ENCODE measurements at regions not wholly inside any gene's neighbourhood (a gene's known extent, or its start where the extent isn't known, plus 50 kb on each side); places are given as distances from the start of the nearest gene placed in this dataset.

DNA sequence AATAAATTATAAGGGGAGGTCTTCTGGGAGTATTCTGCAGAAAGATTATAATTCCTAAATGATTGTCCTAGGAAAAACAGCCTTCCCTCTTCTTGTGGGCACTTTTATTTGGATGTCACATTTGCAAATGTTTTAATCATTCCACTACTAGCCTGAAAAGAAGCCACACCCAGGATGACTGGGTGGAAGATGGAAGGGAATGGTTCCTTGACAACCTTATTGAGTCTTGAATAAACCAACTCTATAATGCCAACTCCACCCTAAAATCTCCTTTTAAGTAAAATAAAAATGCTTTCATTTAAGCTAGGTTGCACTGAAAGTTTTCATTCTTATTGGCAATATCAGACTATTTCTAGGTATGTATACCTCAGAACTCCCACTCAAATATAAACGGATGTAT lies 494.6 kb downstream of the RFC3 start:
- TF ChIP-seq, protein P1, sequence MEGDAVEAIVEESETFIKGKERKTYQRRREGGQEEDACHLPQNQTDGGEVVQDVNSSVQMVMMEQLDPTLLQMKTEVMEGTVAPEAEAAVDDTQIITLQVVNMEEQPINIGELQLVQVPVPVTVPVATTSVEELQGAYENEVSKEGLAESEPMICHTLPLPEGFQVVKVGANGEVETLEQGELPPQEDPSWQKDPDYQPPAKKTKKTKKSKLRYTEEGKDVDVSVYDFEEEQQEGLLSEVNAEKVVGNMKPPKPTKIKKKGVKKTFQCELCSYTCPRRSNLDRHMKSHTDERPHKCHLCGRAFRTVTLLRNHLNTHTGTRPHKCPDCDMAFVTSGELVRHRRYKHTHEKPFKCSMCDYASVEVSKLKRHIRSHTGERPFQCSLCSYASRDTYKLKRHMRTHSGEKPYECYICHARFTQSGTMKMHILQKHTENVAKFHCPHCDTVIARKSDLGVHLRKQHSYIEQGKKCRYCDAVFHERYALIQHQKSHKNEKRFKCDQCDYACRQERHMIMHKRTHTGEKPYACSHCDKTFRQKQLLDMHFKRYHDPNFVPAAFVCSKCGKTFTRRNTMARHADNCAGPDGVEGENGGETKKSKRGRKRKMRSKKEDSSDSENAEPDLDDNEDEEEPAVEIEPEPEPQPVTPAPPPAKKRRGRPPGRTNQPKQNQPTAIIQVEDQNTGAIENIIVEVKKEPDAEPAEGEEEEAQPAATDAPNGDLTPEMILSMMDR (IDR thresholded peaks at IDR 0.05; ENCODE audit: insufficient read depth in 1 of 2, low read depth in 1 of 2, low read length in 1 of 2, severe bottlenecking in 1 of 2, unreplicated experiment in 1 of 2), result no peak
- POLR2A ChIA-PET, result no interaction called here
- DNase-seq, result no peak
- Histone ChIP-seq H3K9me3 (no peaks in the 10 kb centered on the region), H3K4me1 (no peaks in the 10 kb centered on the region), H3K27me3 (replicated peaks; ENCODE audit: control insufficient read depth, insufficient read depth, low read length) (no peaks in the 10 kb centered on the region), H3K4me3 (ENCODE audit: low read depth, low read length) (no peak overlapping the region), H3K36me3 (ENCODE audit: control insufficient read depth, insufficient read depth, low read length) (no peaks in the 10 kb centered on the region)
- no peaks in the 10 kb centered on the region for H3K9me3 Mint-ChIP-seq (ENCODE audit: unreplicated experiment)
- BruUV-seq (replicated peaks), result no TSS peak
- no peak overlapping the region for H3K27ac Mint-ChIP-seq (ENCODE audit: unreplicated experiment)
- H3K27me3 Mint-ChIP-seq (ENCODE audit: insufficient read depth, unreplicated experiment), result peaks cover 14% of the 10 kb centered on the region
- H3K4me1 Mint-ChIP-seq (ENCODE audit: low read depth, unreplicated experiment), result no peaks in the 10 kb centered on the region
- CTCF ChIA-PET, result no interaction called here
- intact Hi-C loops (cut with micrococcal nuclease; ENCODE audit: unreplicated experiment), result no loop called here
- no peaks in the 10 kb centered on the region for H3K36me3 Mint-ChIP-seq (ENCODE audit: insufficient read depth, unreplicated experiment)
- no peak overlapping the region for H3K4me3 Mint-ChIP-seq (ENCODE audit: unreplicated experiment)

DNA sequence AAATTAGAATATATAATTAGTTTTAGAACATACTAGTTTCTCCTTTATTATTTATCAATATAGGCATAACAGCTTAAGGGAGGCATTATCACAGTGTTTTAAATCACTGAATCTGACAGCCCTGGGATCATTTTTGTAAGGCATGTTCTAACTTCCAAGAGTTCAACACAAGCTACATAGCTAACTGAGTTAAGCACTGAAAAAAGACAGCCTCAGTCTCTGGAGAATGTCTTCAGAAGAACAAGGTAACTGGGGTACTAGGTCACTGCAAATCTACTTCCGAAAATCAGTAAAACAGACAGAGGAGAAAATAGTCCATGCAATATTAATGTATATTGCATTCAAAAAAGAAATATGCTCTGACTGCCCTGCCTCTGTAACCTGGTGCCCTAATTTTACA lies 502.1 kb downstream of the RFC3 start:
- no peak overlapping the region for H3K4me3 ChIP-seq (ENCODE audit: low read depth, low read length)
- H3K27me3 Mint-ChIP-seq (ENCODE audit: insufficient read depth, unreplicated experiment), result peaks cover 12% of the 10 kb centered on the region
- no peak overlapping the region for H3K4me3 Mint-ChIP-seq (ENCODE audit: unreplicated experiment)
- intact Hi-C loops (cut with micrococcal nuclease; ENCODE audit: unreplicated experiment), result no loop called here
- H3K27ac Mint-ChIP-seq (ENCODE audit: unreplicated experiment), result no peak overlapping the region
- H3K9me3 Mint-ChIP-seq (ENCODE audit: unreplicated experiment), result no peaks in the 10 kb centered on the region
- no peaks in the 10 kb centered on the region for H3K9me3 ChIP-seq
- ChIA-PET POLR2A (no interaction called here), CTCF (no interaction called here)
- BruUV-seq (replicated peaks), result no TSS peak
- TF ChIP-seq, protein P1 (IDR thresholded peaks at IDR 0.05; ENCODE audit: insufficient read depth in 1 of 2, low read depth in 1 of 2, low read length in 1 of 2, severe bottlenecking in 1 of 2, unreplicated experiment in 1 of 2), result no peak
- H3K4me1 Mint-ChIP-seq (ENCODE audit: low read depth, unreplicated experiment), result no peaks in the 10 kb centered on the region
- no peaks in the 10 kb centered on the region for H3K4me1 ChIP-seq
- no peaks in the 10 kb centered on the region for H3K36me3 Mint-ChIP-seq (ENCODE audit: insufficient read depth, unreplicated experiment)
- H3K27me3 ChIP-seq (replicated peaks; ENCODE audit: control insufficient read depth, insufficient read depth, low read length), result no peaks in the 10 kb centered on the region; the same call in 1 of the 2 replicates
- no peaks in the 10 kb centered on the region for H3K36me3 ChIP-seq (ENCODE audit: control insufficient read depth, insufficient read depth, low read length)
- DNase-seq, result no peak

DNA sequence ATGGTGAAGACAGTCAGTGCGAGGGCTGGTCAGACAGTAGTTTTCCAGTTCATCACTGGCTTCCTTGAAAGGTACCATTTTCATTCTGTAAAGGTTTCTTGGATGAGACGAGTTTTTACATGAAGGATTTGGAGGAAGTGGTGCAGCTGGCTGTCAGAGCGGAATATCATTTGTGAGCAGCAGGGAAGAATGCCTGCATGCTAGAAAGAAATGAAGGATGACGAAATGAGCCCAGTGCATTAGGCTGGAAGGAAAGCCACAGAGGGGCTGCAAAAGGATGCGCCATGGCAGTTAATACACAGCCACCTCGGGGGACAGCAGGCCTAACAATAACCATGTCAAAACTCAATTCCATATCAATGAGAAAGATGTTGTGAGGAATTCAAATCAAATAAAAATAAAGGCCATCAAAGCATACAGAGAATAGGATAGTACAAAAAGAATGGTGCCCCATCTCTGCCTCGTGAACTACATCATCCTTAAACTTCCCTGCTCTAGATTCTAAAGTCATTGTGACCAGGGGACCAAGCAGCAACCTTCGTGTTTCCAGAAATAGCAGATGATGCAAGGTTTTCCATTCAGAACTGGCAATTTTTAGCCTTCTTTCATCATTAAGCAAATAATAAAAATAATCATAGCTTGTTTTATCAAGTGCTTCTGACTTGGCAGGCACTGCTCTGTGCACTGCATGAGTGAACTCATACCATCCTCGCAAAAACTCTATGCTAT lies 504.2 kb downstream of the RFC3 start:
- no peaks in the 10 kb centered on the region for H3K4me1 Mint-ChIP-seq (ENCODE audit: low read depth, unreplicated experiment)
- no peaks in the 10 kb centered on the region for H3K9me3 ChIP-seq
- TF ChIP-seq, protein P1 (IDR thresholded peaks at IDR 0.05; ENCODE audit: insufficient read depth in 1 of 2, low read depth in 1 of 2, low read length in 1 of 2, severe bottlenecking in 1 of 2, unreplicated experiment in 1 of 2), result no peak
- H3K4me3 ChIP-seq (ENCODE audit: low read depth, low read length), result no peak overlapping the region
- ChIA-PET CTCF (no interaction called here), POLR2A (no interaction called here)
- H3K27me3 ChIP-seq (replicated peaks; ENCODE audit: control insufficient read depth, insufficient read depth, low read length), result no peaks in the 10 kb centered on the region; the same call in 1 of the 2 replicates
- H3K36me3 Mint-ChIP-seq (ENCODE audit: insufficient read depth, unreplicated experiment), result no peaks in the 10 kb centered on the region
- DNase-seq, result no peak
- no TSS peak for BruUV-seq (replicated peaks)
- peaks cover 7% of the 10 kb centered on the region for H3K27me3 Mint-ChIP-seq (ENCODE audit: insufficient read depth, unreplicated experiment)
- H3K9me3 Mint-ChIP-seq (ENCODE audit: unreplicated experiment), result peaks cover 7% of the 10 kb centered on the region
- intact Hi-C loops (cut with micrococcal nuclease; ENCODE audit: unreplicated experiment), result no loop called here
- no peak overlapping the region for H3K27ac Mint-ChIP-seq (ENCODE audit: unreplicated experiment)
- H3K36me3 ChIP-seq (ENCODE audit: control insufficient read depth, insufficient read depth, low read length), result no peaks in the 10 kb centered on the region
- H3K4me3 Mint-ChIP-seq (ENCODE audit: unreplicated experiment), result no peak overlapping the region
- H3K4me1 ChIP-seq, result no peaks in the 10 kb centered on the region

Data from Caco-2 (cell line).